Esophagus muscularis mucosa (tissue), 3 donors: ENCODE measurements at regions not wholly inside any gene's neighbourhood (a gene's known extent, or its start where the extent isn't known, plus 50 kb on each side); places are given as distances from the start of the nearest gene placed in this dataset.

Source experiments
- POLR2A ChIP-seq: fragments of 450-650 bp; IDR thresholded peaks from one replicate; pipeline ENCODE4 v1.6.1; 2017; ENCODE audit warnings: antibody characterized with exemption, moderate library complexity, mild to moderate bottlenecking, low read depth
- TF ChIP-seq, protein P1 (sequence below), 3 experiments: fragments of 200-600 bp in 2 of 3; fragments of 450-650 bp in 1 of 3; sonication (generic) in 2 of 3; IDR thresholded peaks; one replicate each; pipeline ENCODE4 v1.5.1; 2017 to 2019; ENCODE audit warnings: antibody characterized with exemption in 3 of 3, mild to moderate bottlenecking in 2 of 3, moderate library complexity in 1 of 3

- no peak for TF ChIP-seq POLR2A
- TF ChIP-seq, protein P1, sequence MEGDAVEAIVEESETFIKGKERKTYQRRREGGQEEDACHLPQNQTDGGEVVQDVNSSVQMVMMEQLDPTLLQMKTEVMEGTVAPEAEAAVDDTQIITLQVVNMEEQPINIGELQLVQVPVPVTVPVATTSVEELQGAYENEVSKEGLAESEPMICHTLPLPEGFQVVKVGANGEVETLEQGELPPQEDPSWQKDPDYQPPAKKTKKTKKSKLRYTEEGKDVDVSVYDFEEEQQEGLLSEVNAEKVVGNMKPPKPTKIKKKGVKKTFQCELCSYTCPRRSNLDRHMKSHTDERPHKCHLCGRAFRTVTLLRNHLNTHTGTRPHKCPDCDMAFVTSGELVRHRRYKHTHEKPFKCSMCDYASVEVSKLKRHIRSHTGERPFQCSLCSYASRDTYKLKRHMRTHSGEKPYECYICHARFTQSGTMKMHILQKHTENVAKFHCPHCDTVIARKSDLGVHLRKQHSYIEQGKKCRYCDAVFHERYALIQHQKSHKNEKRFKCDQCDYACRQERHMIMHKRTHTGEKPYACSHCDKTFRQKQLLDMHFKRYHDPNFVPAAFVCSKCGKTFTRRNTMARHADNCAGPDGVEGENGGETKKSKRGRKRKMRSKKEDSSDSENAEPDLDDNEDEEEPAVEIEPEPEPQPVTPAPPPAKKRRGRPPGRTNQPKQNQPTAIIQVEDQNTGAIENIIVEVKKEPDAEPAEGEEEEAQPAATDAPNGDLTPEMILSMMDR (IDR thresholded peaks at IDR 0.05), result no peak
Measured at GRCh38 chr14:84797326-84797725, 732.6 kb upstream of the FLRT2 start.
